GM10248 (cell line): ENCODE measurements at regions not wholly inside any gene's neighbourhood (a gene's known extent, or its start where the extent isn't known, plus 50 kb on each side); places are given as distances from the start of the nearest gene placed in this dataset.

Experiments used
- CTCF ChIA-PET: fragments of 300-600 bp; sonication (Branson Sonifier 250); formaldehyde crosslinking; extraction: SDS; loops from one replicate; lab custom pipeline; 2021; ENCODE audit warnings: antibody characterized with exemption; lab: Yijun Ruan, JAX
- POLR2A ChIA-PET: fragments of 350-650 bp; sonication (Branson Sonifier 250); formaldehyde crosslinking; extraction: SDS; loops from one replicate; lab custom pipeline; 2020; ENCODE audit warnings: antibody characterized with exemption; lab: Yijun Ruan, JAX
- DNase-seq: peaks from one replicate; pipeline ENCODE4 v3.0.0; 2012; ENCODE audit errors: extremely low spot score
- TF ChIP-seq, protein P1 (sequence below): IDR thresholded peaks from 2 replicates; pipeline ENCODE4 v1.5.1; 2012; ENCODE audit warnings: mild to moderate bottlenecking, low read depth; ENCODE audit errors: extremely low read depth, missing control alignments, control extremely low read depth

DNA sequence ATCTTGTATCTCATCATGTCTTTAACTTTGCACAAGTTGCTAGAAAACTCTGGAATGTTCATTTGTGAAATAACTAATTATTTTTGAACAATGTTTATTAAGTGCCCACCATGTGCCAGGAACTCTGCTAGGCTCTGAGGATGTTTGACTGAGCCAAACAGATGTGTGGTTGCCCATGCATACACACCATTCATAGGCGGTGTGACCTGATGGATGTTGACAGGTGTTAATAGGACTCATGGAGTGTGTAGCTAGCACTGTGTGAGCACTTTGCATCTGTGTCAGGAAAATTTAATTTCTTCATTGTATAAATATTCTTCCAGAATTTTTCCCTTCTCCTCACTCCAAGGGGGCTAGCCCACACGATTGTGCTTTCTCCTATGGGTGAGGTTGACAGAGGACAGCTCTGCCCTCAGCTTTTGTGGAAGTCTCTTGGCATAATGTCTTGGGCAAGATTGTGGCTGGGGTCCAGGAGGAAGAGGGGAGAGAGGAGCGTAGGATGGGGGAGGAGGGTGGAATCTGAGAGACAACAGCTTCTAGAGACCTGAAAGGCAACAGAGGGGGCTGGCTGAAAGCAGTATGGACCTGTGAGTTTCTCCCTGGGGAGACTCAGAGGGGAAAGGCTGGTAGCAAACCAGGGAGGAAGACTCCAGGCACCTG, 214.6 kb upstream of the CXCR4 start:
- no peak for DNase-seq
- TF ChIP-seq, protein P1, sequence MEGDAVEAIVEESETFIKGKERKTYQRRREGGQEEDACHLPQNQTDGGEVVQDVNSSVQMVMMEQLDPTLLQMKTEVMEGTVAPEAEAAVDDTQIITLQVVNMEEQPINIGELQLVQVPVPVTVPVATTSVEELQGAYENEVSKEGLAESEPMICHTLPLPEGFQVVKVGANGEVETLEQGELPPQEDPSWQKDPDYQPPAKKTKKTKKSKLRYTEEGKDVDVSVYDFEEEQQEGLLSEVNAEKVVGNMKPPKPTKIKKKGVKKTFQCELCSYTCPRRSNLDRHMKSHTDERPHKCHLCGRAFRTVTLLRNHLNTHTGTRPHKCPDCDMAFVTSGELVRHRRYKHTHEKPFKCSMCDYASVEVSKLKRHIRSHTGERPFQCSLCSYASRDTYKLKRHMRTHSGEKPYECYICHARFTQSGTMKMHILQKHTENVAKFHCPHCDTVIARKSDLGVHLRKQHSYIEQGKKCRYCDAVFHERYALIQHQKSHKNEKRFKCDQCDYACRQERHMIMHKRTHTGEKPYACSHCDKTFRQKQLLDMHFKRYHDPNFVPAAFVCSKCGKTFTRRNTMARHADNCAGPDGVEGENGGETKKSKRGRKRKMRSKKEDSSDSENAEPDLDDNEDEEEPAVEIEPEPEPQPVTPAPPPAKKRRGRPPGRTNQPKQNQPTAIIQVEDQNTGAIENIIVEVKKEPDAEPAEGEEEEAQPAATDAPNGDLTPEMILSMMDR = no peak
- ChIA-PET CTCF (interaction anchor here (1.3 to 1.6 kb wide), 3 partner anchors 11 to 45 kb away, joined by 3 read pairs; no protein-coding TSS in a partner anchor), POLR2A (no interaction called here)

DNA sequence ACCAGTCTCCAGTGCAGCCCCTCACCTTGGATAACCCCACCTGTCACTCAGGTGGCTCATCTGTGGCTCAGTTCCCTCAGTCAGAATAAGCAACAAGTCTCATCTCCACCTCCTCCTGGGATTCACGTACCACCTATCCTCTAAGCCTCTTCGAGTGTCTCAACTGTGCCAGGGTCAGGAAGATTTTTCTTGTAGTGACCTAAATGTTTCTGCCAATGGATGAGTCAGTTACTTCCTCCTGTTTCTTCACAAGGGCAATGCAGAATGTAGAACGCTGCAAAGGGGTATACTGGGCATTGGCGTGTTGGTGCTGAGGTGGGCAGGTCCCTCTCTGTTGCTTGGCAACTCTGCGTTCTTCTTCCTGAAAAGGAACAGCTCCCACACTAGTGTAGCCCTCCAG, 213.3 kb upstream of the CXCR4 start:
- TF ChIP-seq, protein P1 = no peak
- ChIA-PET POLR2A (no interaction called here), CTCF (interaction anchor here (1.0 to 1.3 kb wide), 2 partner anchors 21 to 143 kb away, joined by 3 read pairs; no protein-coding TSS in a partner anchor)
- no peak for DNase-seq

DNA sequence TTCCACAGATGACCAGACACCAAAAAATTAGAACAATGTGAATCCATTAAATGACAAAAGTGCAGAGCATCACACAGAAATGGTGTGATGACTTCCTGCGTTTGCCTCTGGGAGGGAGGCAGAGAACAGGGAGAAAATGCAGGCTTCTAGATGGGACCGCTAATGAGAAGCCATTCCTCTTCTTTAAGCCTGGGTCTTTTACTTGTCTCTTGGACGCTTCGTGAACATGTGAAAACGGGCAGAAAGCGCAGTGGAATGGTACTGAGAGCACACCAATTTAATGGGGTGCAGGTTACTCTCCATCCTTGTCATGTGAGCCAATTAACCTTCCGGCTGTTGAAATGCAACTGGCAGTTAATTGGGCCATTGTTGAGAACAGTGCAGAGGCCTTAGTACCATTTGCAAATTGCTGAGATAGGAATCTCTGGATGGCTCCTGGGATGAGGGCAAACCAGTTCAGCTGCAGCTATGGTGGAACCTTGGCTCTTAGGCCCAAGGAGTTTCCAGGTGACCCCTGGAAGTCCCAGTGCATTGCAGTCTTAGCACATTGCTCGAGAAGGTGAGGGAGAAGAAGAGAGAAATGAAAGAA, 210.4 kb upstream of the CXCR4 start:
- CTCF ChIA-PET = interaction anchor here (1.0 to 2.0 kb wide), 6 partner anchors 9 to 271 kb away, joined by 3 to 4 read pairs (median 3); no protein-coding TSS in a partner anchor
- POLR2A ChIA-PET = no interaction called here
- DNase-seq = no peak
- TF ChIP-seq, protein P1 = no peak

DNA sequence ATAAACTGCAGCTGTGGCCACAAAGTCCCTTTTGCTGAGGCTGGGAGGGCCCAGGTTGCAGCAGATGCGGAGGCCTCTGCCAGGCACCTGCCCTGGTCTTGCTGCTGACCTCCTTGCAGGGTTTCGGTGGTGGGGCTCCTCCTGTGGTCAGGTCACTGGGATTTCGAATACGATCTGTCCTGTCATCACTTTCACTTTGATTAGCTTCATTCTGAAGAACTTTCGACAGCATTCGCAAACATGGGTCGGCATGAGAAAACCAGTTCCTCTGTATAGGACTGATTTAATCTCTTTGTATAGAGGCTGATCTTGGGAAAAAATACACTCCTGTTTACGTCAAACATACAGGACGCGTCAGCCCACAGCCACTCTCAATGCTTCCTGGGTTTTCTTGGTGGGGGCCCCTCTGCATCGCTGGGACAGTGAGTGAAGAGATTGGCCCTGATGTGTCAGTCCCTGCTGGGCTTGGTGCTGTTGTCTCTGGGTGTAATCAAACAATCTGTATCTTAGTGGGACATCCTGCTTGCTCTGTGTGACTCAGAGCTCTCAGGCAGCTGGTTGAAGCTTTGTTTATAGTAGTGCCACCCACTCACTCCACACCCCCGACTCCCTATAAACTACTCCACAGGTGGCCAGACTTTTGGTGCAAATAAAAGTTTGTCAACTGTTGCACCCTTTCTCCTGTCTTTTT, 209.4 kb upstream of the CXCR4 start:
- peak; percentile 67 for DNase-seq
- CTCF ChIA-PET = interaction anchor here (0.9 to 2.0 kb wide), 12 partner anchors 13 to 270 kb away, joined by 3 to 5 read pairs (median 4); no protein-coding TSS in a partner anchor
- TF ChIP-seq, protein P1 = no peak
- POLR2A ChIA-PET = interaction anchor here (0.6 kb wide), 1 partner anchor 14 kb away, joined by 3 read pairs; no protein-coding TSS in a partner anchor

DNA sequence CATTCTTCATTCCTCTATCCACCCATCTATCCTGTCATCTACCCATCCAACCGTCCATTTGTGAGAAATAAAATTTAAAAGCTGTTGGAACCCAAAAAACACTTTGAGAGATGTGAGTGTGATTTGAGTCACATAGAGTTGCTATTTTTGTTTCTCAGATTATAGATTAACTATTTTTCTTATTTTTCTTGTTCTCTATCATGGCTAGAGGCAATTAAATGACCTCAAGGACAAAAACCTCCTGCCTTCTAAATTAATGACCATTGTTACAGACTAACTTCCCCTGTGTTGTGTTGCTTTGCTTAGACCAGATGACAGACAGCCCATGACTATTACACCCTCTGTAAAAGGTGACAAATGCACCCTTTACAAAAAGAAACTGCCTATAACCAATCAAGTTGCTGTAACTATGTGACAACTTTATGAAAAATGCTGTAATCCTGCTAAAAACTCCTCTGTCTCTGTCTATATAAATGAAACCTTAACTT, 207.9 kb upstream of the CXCR4 start:
- POLR2A ChIA-PET = no interaction called here
- no peak for DNase-seq
- TF ChIP-seq, protein P1 = no peak
- CTCF ChIA-PET = interaction anchor here (1.2 to 1.5 kb wide), 3 partner anchors 23 to 193 kb away, joined by 3 to 4 read pairs (median 4); no protein-coding TSS in a partner anchor

DNA sequence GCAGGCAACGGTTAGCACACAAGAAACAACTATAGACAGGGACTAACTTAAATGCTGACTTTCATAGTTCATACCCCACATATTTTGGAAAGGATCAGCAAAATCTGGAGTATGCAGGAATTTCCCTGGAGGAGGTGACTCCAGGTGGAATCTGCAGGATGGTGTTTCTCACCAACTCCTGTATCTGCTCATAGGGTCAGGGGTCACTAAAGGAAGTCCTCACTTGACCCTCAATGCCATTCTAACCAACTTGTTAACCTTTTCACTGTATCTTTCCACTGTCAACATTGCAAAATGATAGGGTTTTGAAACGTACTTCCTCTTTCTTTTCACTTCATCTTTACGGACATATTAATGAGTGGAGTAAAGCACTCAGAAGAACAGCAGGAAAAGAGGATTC, 207.0 kb upstream of the CXCR4 start:
- no peak for DNase-seq
- TF ChIP-seq, protein P1 = no peak
- ChIA-PET CTCF (interaction anchor here (1.5 to 1.6 kb wide), 2 partner anchors 11 to 22 kb away, joined by 4 read pairs; no protein-coding TSS in a partner anchor), POLR2A (no interaction called here)
